ENCODE measurements at regions not wholly inside any gene's neighbourhood (a gene's known extent, or its start where the extent isn't known, plus 50 kb on each side); places are given as distances from the start of the nearest gene placed in this dataset.

- Histone ChIP-seq H3K9me3 (ENCODE audit: control insufficient read depth in 2 of 2, low read length in 2 of 2) (no peaks in the 10 kb centered on the region), H3K27me3 (ENCODE audit: control insufficient read depth in 1 of 2, insufficient read depth in 2 of 2, low read length in 2 of 2) (no peaks in the 10 kb centered on the region), H3K27ac (ENCODE audit: low read length) (no peak overlapping the region), H3K36me3 (ENCODE audit: control insufficient read depth in 2 of 2, insufficient read depth in 2 of 2, low read length in 2 of 2) (no peaks in the 10 kb centered on the region), H3K9ac (ENCODE audit: low read length in 2 of 2) (no peak overlapping the region), H3K4me3 (ENCODE audit: low read length in 2 of 2) (no peak overlapping the region), H3K4me1 (ENCODE audit: control insufficient read depth, insufficient read depth, low read length) (no peaks in the 10 kb centered on the region)
Measured at GRCh38 chr15:37810381-37810780, 124.1 kb upstream of the TMCO5A start.

GRCh38 chr15:37813306-37813705 is 121.1 kb upstream of the TMCO5A start:
- Histone ChIP-seq H3K4me3 (ENCODE audit: low read length in 2 of 2) (no peak overlapping the region), H3K27ac (ENCODE audit: low read length) (no peak overlapping the region), H3K4me1 (ENCODE audit: control insufficient read depth, insufficient read depth, low read length) (no peaks in the 10 kb centered on the region), H3K36me3 (ENCODE audit: control insufficient read depth in 2 of 2, insufficient read depth in 2 of 2, low read length in 2 of 2) (no peaks in the 10 kb centered on the region), H3K27me3 (ENCODE audit: control insufficient read depth in 1 of 2, insufficient read depth in 2 of 2, low read length in 2 of 2) (no peaks in the 10 kb centered on the region), H3K9ac (ENCODE audit: low read length in 2 of 2) (no peak overlapping the region), H3K9me3 (ENCODE audit: control insufficient read depth in 2 of 2, low read length in 2 of 2) (no peaks in the 10 kb centered on the region)

GRCh38 chr15:37814847-37815515 is 119.5 kb upstream of the TMCO5A start:
- Histone ChIP-seq H3K4me1 (ENCODE audit: control insufficient read depth, insufficient read depth, low read length) (no peaks in the 10 kb centered on the region), H3K4me3 (ENCODE audit: low read length in 2 of 2) (no peak overlapping the region), H3K36me3 (ENCODE audit: control insufficient read depth in 2 of 2, insufficient read depth in 2 of 2, low read length in 2 of 2) (no peaks in the 10 kb centered on the region), H3K9ac (ENCODE audit: low read length in 2 of 2) (no peak overlapping the region), H3K27me3 (ENCODE audit: control insufficient read depth in 1 of 2, insufficient read depth in 2 of 2, low read length in 2 of 2) (no peaks in the 10 kb centered on the region), H3K9me3 (ENCODE audit: control insufficient read depth in 2 of 2, low read length in 2 of 2) (no peaks in the 10 kb centered on the region), H3K27ac (ENCODE audit: low read length) (no peak overlapping the region)

GRCh38 chr15:37818152-37818677 is 116.2 kb upstream of the TMCO5A start:
- Histone ChIP-seq H3K4me1 (ENCODE audit: control insufficient read depth, insufficient read depth, low read length) (no peaks in the 10 kb centered on the region), H3K27ac (ENCODE audit: low read length) (no peak overlapping the region), H3K9me3 (ENCODE audit: control insufficient read depth in 2 of 2, low read length in 2 of 2) (no peaks in the 10 kb centered on the region), H3K4me3 (ENCODE audit: low read length in 2 of 2) (no peak overlapping the region), H3K36me3 (ENCODE audit: control insufficient read depth in 2 of 2, insufficient read depth in 2 of 2, low read length in 2 of 2) (no peaks in the 10 kb centered on the region), H3K27me3 (ENCODE audit: control insufficient read depth in 1 of 2, insufficient read depth in 2 of 2, low read length in 2 of 2) (no peaks in the 10 kb centered on the region), H3K9ac (ENCODE audit: low read length in 2 of 2) (no peak overlapping the region)

- Histone ChIP-seq H3K9me3 (ENCODE audit: control insufficient read depth in 2 of 2, low read length in 2 of 2) (no peaks in the 10 kb centered on the region), H3K27me3 (ENCODE audit: control insufficient read depth in 1 of 2, insufficient read depth in 2 of 2, low read length in 2 of 2) (no peaks in the 10 kb centered on the region), H3K36me3 (ENCODE audit: control insufficient read depth in 2 of 2, insufficient read depth in 2 of 2, low read length in 2 of 2) (no peaks in the 10 kb centered on the region), H3K4me3 (ENCODE audit: low read length in 2 of 2) (no peak overlapping the region), H3K27ac (ENCODE audit: low read length) (no peak overlapping the region), H3K9ac (ENCODE audit: low read length in 2 of 2) (no peak overlapping the region), H3K4me1 (ENCODE audit: control insufficient read depth, insufficient read depth, low read length) (no peaks in the 10 kb centered on the region)
Measured at GRCh38 chr15:37819191-37819590, 115.2 kb upstream of the TMCO5A start.

GRCh38 chr15:37820380-37821128 is 113.9 kb upstream of the TMCO5A start:
- no peak overlapping the region for H3K27ac ChIP-seq (ENCODE audit: low read length)
- H3K9ac ChIP-seq (ENCODE audit: low read length in 2 of 2): no peak overlapping the region
- H3K9me3 ChIP-seq (ENCODE audit: control insufficient read depth in 2 of 2, low read length in 2 of 2): no peaks in the 10 kb centered on the region

GRCh38 chr15:37823601-37824275 is 110.7 kb upstream of the TMCO5A start:
- H3K9me3 ChIP-seq (ENCODE audit: control insufficient read depth in 2 of 2, low read length in 2 of 2): no peaks in the 10 kb centered on the region
- H3K27me3 ChIP-seq (ENCODE audit: control insufficient read depth in 1 of 2, insufficient read depth in 2 of 2, low read length in 2 of 2): no peaks in the 10 kb centered on the region
- no peak overlapping the region for H3K27ac ChIP-seq (ENCODE audit: low read length)
- no peak overlapping the region for H3K9ac ChIP-seq (ENCODE audit: low read length in 2 of 2)
- no peak overlapping the region for H3K4me3 ChIP-seq (ENCODE audit: low read length in 2 of 2)
- no peaks in the 10 kb centered on the region for H3K4me1 ChIP-seq (ENCODE audit: control insufficient read depth, insufficient read depth, low read length)
- no peaks in the 10 kb centered on the region for H3K36me3 ChIP-seq (ENCODE audit: control insufficient read depth in 2 of 2, insufficient read depth in 2 of 2, low read length in 2 of 2)

More at GRCh38 chr15:37820380-37821128, 113.9 kb upstream of the TMCO5A start:
- Histone ChIP-seq H3K4me3 (ENCODE audit: low read length in 2 of 2) (no peak overlapping the region), H3K27me3 (ENCODE audit: control insufficient read depth in 1 of 2, insufficient read depth in 2 of 2, low read length in 2 of 2) (no peaks in the 10 kb centered on the region), H3K4me1 (ENCODE audit: control insufficient read depth, insufficient read depth, low read length) (no peaks in the 10 kb centered on the region), H3K36me3 (ENCODE audit: control insufficient read depth in 2 of 2, insufficient read depth in 2 of 2, low read length in 2 of 2) (no peaks in the 10 kb centered on the region)

GRCh38 chr15:37824717-37825382 is 109.6 kb upstream of the TMCO5A start:
- H3K9me3 ChIP-seq (ENCODE audit: control insufficient read depth in 2 of 2, low read length in 2 of 2): no peaks in the 10 kb centered on the region
- H3K9ac ChIP-seq (ENCODE audit: low read length in 2 of 2): no peak overlapping the region
- no peaks in the 10 kb centered on the region for H3K36me3 ChIP-seq (ENCODE audit: control insufficient read depth in 2 of 2, insufficient read depth in 2 of 2, low read length in 2 of 2)
- H3K4me3 ChIP-seq (ENCODE audit: low read length in 2 of 2): no peak overlapping the region
- H3K27ac ChIP-seq (ENCODE audit: low read length): no peak overlapping the region
- H3K27me3 ChIP-seq (ENCODE audit: control insufficient read depth in 1 of 2, insufficient read depth in 2 of 2, low read length in 2 of 2): no peaks in the 10 kb centered on the region
- H3K4me1 ChIP-seq (ENCODE audit: control insufficient read depth, insufficient read depth, low read length): no peaks in the 10 kb centered on the region

GRCh38 chr15:37837276-37837675 is 97.2 kb upstream of the TMCO5A start:
- no peaks in the 10 kb centered on the region for H3K4me1 ChIP-seq (ENCODE audit: control insufficient read depth, insufficient read depth, low read length)

GRCh38 chr15:37847776-37848175 is 86.7 kb upstream of the TMCO5A start:
- Histone ChIP-seq H3K36me3 (ENCODE audit: control insufficient read depth in 2 of 2, insufficient read depth in 2 of 2, low read length in 2 of 2) (no peaks in the 10 kb centered on the region), H3K4me3 (ENCODE audit: low read length in 2 of 2) (no peak overlapping the region), H3K9me3 (ENCODE audit: control insufficient read depth in 2 of 2, low read length in 2 of 2) (no peaks in the 10 kb centered on the region), H3K9ac (ENCODE audit: low read length in 2 of 2) (no peak overlapping the region), H3K27me3 (ENCODE audit: control insufficient read depth in 1 of 2, insufficient read depth in 2 of 2, low read length in 2 of 2) (no peaks in the 10 kb centered on the region), H3K4me1 (ENCODE audit: control insufficient read depth, insufficient read depth, low read length) (no peaks in the 10 kb centered on the region), H3K27ac (ENCODE audit: low read length) (no peak overlapping the region)

More at GRCh38 chr15:37837276-37837675, 97.2 kb upstream of the TMCO5A start:
- no peak overlapping the region for H3K9ac ChIP-seq (ENCODE audit: low read length in 2 of 2)
- peaks cover 0 to 4% of the 10 kb centered on the region in 2 donors for H3K9me3 ChIP-seq (ENCODE audit: control insufficient read depth in 2 of 2, low read length in 2 of 2)
- no peak overlapping the region for H3K27ac ChIP-seq (ENCODE audit: low read length)
- H3K27me3 ChIP-seq (ENCODE audit: control insufficient read depth in 1 of 2, insufficient read depth in 2 of 2, low read length in 2 of 2): no peaks in the 10 kb centered on the region
- no peaks in the 10 kb centered on the region for H3K36me3 ChIP-seq (ENCODE audit: control insufficient read depth in 2 of 2, insufficient read depth in 2 of 2, low read length in 2 of 2)
- no peak overlapping the region for H3K4me3 ChIP-seq (ENCODE audit: low read length in 2 of 2)
